Natural killer cell treated with Interleukin-12 subunit alpha and Interleukin-12 subunit beta and Interleukin-15 and Interleukin-18, amount 100 ng/mL, for 72 hours (primary cell): ENCODE measurements at regions not wholly inside any gene's neighbourhood (a gene's known extent, or its start where the extent isn't known, plus 50 kb on each side); places are given as distances from the start of the nearest gene placed in this dataset.

Experiments used
- ATAC-seq, 2 donors: fragments of 150-1000 bp; cut with Tn5 transposase in 1 of 2; sonication (Bioruptor Pico), chemical (Tn5 transposase) in 1 of 2; 2 replicates each; pipeline ENCODE4 v1.10.0; 2021
- DNase-seq: peaks from one replicate; pipeline ENCODE4 v3.0.0; 2022; ENCODE audit warnings: low spot score
- H3K27ac Mint-ChIP-seq, 2 donors: 1 replicate in 1 of 2; 2 replicates in 1 of 2; pipeline ENCODE4 v1.8.0; 2022; ENCODE audit warnings: mixed read lengths in 2 of 2, mild to moderate bottlenecking in 1 of 2, moderate library complexity in 1 of 2
- H3K27me3 Mint-ChIP-seq, 2 donors: 1 replicate in 1 of 2; 2 replicates in 1 of 2; pipeline ENCODE4 v1.8.0; 2022; ENCODE audit warnings: mixed read lengths in 2 of 2
- H3K36me3 Mint-ChIP-seq: one replicate; pipeline ENCODE4 v1.8.0; 2022; ENCODE audit warnings: mixed read lengths
- H3K4me1 Mint-ChIP-seq, 2 donors: 1 replicate in 1 of 2; 2 replicates in 1 of 2; pipeline ENCODE4 v1.8.0; 2022; ENCODE audit warnings: low read depth in 2 of 2, mixed read lengths in 2 of 2, mild to moderate bottlenecking in 1 of 2
- H3K4me3 Mint-ChIP-seq: one replicate; pipeline ENCODE4 v1.8.0; 2022; ENCODE audit warnings: mixed read lengths
- H3K9me3 Mint-ChIP-seq: 2 replicates; pipeline ENCODE4 v1.8.0; 2022; ENCODE audit warnings: mixed read lengths

GRCh38 chr5:71832812-71833715, 114.0 kb downstream of the CARTPT start:
- ATAC-seq (no peak), DNase-seq (no peak)
- no peak overlapping the region for H3K4me3 Mint-ChIP-seq
- peaks cover 3 to 5% of the 10 kb centered on the region in 2 donors for H3K4me1 Mint-ChIP-seq
- H3K27ac Mint-ChIP-seq: no peak overlapping the region
- peaks cover 0 to 3% of the 10 kb centered on the region in 2 donors for H3K27me3 Mint-ChIP-seq
- H3K9me3 Mint-ChIP-seq: no peaks in the 10 kb centered on the region
- H3K36me3 Mint-ChIP-seq: no peaks in the 10 kb centered on the region

DNA sequence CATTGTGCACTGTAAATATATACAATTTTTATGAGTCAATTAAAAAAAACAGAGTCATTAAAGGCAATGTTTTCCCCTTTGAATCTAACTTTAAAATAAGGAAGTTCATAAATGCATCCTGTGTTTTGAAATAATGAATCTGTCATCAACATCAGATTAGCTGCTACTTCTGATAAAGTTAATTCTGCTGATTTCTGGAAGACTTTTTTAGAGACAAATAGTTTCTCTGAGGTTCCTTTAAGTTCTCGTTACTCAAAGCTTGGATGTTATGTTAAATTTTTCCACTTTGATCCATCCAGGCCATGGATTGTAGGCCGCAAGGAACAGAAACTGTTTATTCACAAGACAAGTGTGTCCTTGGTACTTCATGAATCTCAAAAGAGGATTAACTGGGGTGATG, 115.5 kb downstream of the CARTPT start:
- H3K4me3 Mint-ChIP-seq: no peak overlapping the region
- H3K4me1 Mint-ChIP-seq: no peaks in the 10 kb centered on the region
- no peaks in the 10 kb centered on the region for H3K36me3 Mint-ChIP-seq
- H3K27me3 Mint-ChIP-seq: peaks cover 3 to 10% of the 10 kb centered on the region in 2 donors
- no peak overlapping the region for H3K27ac Mint-ChIP-seq
- DNase-seq (no peak), ATAC-seq (no peak)
- H3K9me3 Mint-ChIP-seq: no peaks in the 10 kb centered on the region

DNA sequence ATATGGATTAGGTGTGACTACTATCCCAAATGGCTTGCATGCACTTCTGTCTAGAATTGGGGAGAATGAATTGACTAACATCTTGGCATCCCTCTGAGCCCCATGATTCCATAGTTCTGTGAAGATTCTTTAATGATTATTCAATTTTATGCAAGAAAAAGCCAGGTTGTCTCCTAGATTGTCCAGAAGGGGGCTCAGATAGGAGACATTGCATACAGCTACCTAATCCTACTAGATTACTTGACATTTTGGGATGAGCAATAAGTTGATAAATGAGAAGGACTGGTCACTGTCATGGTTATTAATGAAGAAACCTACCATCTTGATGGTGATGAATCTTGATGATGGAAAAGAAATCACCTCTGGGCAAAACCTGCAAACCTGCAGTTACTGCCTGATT, 117.0 kb downstream of the CARTPT start:
- Mint-ChIP-seq H3K36me3 (no peaks in the 10 kb centered on the region), H3K4me1 (no peaks in the 10 kb centered on the region), H3K9me3 (no peaks in the 10 kb centered on the region), H3K27me3 (peaks cover 6 to 19% of the 10 kb centered on the region in 2 donors), H3K4me3 (no peak overlapping the region), H3K27ac (no peak overlapping the region)
- no peak for ATAC-seq
- DNase-seq: no peak

GRCh38 chr5:71836559-71837112, 117.6 kb downstream of the CARTPT start:
- DNase-seq: no peak
- Mint-ChIP-seq H3K4me1 (no peaks in the 10 kb centered on the region), H3K4me3 (no peak overlapping the region), H3K36me3 (no peaks in the 10 kb centered on the region), H3K9me3 (no peaks in the 10 kb centered on the region), H3K27me3 (peaks cover 6 to 19% of the 10 kb centered on the region in 2 donors), H3K27ac (no peak overlapping the region)
- no peak for ATAC-seq

DNA sequence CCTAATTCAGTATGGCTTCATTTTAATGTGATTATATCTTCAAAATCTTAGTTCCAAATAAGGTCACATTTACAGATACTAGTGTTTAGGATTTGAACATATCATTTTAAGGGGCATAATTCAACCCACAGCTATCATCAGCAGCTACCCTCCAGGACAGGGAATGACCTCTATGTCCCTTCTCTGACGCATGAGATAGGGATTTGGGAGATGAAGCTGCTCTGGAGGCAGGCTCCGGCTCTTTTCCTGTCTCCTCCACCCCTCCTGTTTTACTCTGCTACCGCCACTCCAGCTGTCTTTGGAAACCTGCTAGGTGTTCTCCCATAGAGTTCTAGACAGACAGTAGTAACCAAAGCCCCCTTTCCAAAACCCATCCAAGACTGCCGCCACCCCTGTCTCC, 119.2 kb downstream of the CARTPT start:
- no peak overlapping the region for H3K4me3 Mint-ChIP-seq
- no peak for ATAC-seq
- peaks cover 6 to 23% of the 10 kb centered on the region in 2 donors for H3K27me3 Mint-ChIP-seq
- DNase-seq: no peak
- H3K36me3 Mint-ChIP-seq: no peaks in the 10 kb centered on the region
- H3K27ac Mint-ChIP-seq: no peak overlapping the region
- no peaks in the 10 kb centered on the region for H3K9me3 Mint-ChIP-seq
- H3K4me1 Mint-ChIP-seq: no peaks in the 10 kb centered on the region

DNA sequence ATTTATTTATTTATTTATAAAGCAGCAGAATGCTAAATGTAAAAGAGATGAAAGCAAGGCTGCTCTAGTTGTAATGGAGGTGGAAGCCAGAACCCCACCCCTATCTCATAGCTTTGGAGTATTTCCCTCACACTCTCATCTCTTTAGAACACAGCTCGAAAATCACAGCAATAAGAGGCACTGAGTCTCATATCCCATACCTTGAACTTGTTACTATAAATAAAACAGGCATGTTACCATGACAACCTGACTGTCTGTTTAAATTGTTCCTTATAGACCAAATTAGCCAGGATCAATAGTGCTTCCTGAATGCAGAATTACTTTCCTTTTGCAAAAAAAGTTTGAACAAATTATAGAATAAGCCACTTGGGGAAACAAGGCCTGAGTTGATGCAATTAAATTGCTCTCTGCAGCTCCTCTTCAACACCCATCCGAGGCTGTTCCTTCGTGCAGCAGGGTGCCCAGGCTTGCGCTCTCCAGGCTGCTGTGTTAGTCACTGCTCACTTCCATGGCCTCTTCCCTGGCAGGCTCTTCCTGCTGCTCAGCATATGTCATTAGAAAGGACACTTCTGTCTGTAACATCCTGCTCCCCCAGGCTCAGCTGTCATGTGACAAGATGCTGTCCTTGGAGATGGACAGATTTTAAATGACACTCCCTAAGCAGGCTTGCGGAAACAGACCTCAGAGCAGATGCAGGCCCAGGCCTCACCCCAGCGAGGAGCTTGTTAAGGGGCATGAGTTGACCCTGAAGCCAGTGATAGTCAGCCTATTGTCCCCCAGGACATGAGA, 120.2 kb downstream of the CARTPT start:
- no peak overlapping the region for H3K4me3 Mint-ChIP-seq
- ATAC-seq (no peak), DNase-seq (no peak)
- no peaks in the 10 kb centered on the region for H3K9me3 Mint-ChIP-seq
- H3K27me3 Mint-ChIP-seq: peaks cover 6 to 23% of the 10 kb centered on the region in 2 donors
- H3K36me3 Mint-ChIP-seq: no peaks in the 10 kb centered on the region
- H3K27ac Mint-ChIP-seq: no peak overlapping the region
- no peaks in the 10 kb centered on the region for H3K4me1 Mint-ChIP-seq

- H3K4me1 Mint-ChIP-seq: no peaks in the 10 kb centered on the region
- no peak overlapping the region for H3K27ac Mint-ChIP-seq
- H3K27me3 Mint-ChIP-seq: peaks cover 3 to 23% of the 10 kb centered on the region in 2 donors
- ATAC-seq: no peak
- no peaks in the 10 kb centered on the region for H3K36me3 Mint-ChIP-seq
- no peak overlapping the region for H3K4me3 Mint-ChIP-seq
- H3K9me3 Mint-ChIP-seq: no peaks in the 10 kb centered on the region
- DNase-seq: no peak
Measured at GRCh38 chr5:71841107-71841506, 122.0 kb downstream of the CARTPT start.

GRCh38 chr5:71843111-71843510, 124.0 kb downstream of the CARTPT start:
- DNase-seq (no peak), ATAC-seq (no peak)
- H3K4me1 Mint-ChIP-seq: no peaks in the 10 kb centered on the region
- peaks cover 6% of the 10 kb centered on the region for H3K9me3 Mint-ChIP-seq
- H3K27me3 Mint-ChIP-seq: peaks cover 3 to 23% of the 10 kb centered on the region in 2 donors
- no peak overlapping the region for H3K27ac Mint-ChIP-seq
- no peaks in the 10 kb centered on the region for H3K36me3 Mint-ChIP-seq
- no peak overlapping the region for H3K4me3 Mint-ChIP-seq

DNA sequence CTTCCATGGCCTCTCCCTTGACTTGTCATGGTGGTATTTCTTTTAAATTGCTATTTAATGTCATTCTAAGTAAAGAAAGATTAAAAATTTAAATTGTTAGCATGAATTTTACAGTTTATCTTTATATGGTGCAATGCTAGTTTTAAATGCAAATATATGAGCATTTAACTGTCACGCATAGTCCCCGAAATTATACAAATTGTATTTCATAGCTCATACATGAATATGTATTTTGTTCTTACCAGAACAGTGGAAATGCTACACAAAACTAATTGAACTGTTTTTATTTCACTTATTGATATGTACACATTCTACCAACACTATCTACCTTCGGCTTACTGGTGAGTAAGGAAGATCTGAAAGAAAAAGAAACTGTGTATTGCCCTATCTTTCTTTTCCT, 125.8 kb downstream of the CARTPT start:
- Mint-ChIP-seq H3K4me3 (no peak overlapping the region), H3K27ac (no peak overlapping the region), H3K4me1 (no peaks in the 10 kb centered on the region), H3K27me3 (peaks cover 2 to 11% of the 10 kb centered on the region in 2 donors), H3K36me3 (peaks cover 7% of the 10 kb centered on the region), H3K9me3 (peaks cover 12% of the 10 kb centered on the region)
- no peak for ATAC-seq
- DNase-seq: no peak

- Mint-ChIP-seq H3K27ac (no peak overlapping the region), H3K4me1 (no peaks in the 10 kb centered on the region), H3K9me3 (peaks cover 12% of the 10 kb centered on the region), H3K27me3 (peaks cover 7 to 15% of the 10 kb centered on the region in 2 donors), H3K4me3 (no peak overlapping the region), H3K36me3 (peaks cover 13% of the 10 kb centered on the region)
- no peak for ATAC-seq
- DNase-seq: no peak
Measured at GRCh38 chr5:71859515-71859914, 140.4 kb downstream of the CARTPT start.

DNA sequence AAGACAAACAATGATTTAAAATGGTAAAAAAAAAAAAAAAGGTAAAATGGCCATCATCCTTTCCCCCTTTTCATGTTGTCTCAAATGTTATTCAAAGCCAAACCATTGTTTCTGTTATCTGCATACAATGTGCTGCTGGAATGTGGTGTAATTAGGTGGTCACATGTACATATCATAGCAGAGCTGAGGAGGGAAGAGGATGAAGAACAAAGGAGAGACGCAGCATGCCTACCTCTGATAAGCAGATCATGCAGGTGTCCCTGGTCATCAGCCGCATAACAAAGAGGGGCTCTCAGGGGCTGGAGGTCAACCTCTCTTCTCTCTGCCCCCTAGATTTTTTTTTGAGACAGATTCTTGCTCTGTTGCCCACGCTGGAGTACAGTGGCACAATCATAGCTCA, 141.0 kb downstream of the CARTPT start:
- Mint-ChIP-seq H3K27me3 (peaks cover 7 to 15% of the 10 kb centered on the region in 2 donors), H3K9me3 (peaks cover 12% of the 10 kb centered on the region), H3K27ac (no peak overlapping the region), H3K36me3 (peaks cover 13% of the 10 kb centered on the region), H3K4me1 (no peaks in the 10 kb centered on the region), H3K4me3 (no peak overlapping the region)
- DNase-seq: no peak
- ATAC-seq: no peak

DNA sequence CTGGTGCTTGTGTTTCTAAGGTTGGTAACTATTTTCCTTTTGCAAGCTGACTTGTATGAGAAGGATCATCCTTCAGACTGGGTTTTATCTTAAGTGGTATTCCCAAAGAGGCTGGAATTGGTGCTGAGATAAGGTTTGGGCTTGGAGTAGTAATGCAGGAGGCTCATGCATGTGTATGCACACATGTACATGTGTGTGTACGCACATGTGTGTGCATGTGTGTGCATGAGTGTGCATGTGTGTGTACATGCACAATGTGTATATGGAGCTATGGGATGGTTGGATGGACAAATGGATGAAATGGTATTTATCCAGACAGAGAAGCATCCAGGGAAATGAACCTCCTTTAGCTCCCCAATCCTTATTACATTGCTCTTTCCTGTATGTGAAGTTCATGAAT, 142.6 kb downstream of the CARTPT start:
- Mint-ChIP-seq H3K27ac (no peak overlapping the region), H3K9me3 (peaks cover 7% of the 10 kb centered on the region), H3K4me3 (no peak overlapping the region), H3K4me1 (no peaks in the 10 kb centered on the region), H3K36me3 (peaks cover 8% of the 10 kb centered on the region), H3K27me3 (peaks cover 11 to 30% of the 10 kb centered on the region in 2 donors)
- DNase-seq (no peak), ATAC-seq (no peak)

DNA sequence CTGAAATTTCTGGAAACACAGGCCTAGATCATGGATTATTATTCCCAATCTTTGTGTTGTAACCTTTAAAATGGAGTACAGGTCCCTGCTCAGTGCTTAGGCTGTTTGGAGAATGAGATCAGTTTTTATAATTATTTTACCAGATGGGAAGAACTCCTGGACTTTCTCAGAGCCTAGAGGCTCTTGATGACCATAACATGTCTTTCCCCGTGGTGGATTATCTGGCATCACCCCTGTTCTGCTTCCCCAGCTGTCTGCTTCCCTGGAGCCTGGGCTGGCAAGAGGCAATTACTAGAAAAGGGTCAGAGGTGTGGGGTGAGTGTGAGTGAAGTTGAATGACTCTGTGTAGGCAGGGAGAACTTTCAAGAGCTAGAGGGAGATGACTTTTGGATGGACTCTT, 143.0 kb downstream of the CARTPT start:
- Mint-ChIP-seq H3K27ac (no peak overlapping the region), H3K27me3 (peaks cover 11 to 30% of the 10 kb centered on the region in 2 donors), H3K9me3 (peaks cover 6% of the 10 kb centered on the region), H3K4me3 (no peak overlapping the region), H3K36me3 (peaks cover 6% of the 10 kb centered on the region), H3K4me1 (no peaks in the 10 kb centered on the region)
- no peak for ATAC-seq
- no peak for DNase-seq
